CD14-positive monocyte (primary cell): ENCODE measurements at regions not wholly inside any gene's neighbourhood (a gene's known extent, or its start where the extent isn't known, plus 50 kb on each side); places are given as distances from the start of the nearest gene placed in this dataset.
"Not testable (repeated sequence)": the region's sequence is repeated elsewhere in the genome, so short reads cannot be mapped to it uniquely, and the experiment has no call there.

Experiments used
- DNase-seq, 3 donors: peaks; one replicate each; pipeline ENCODE4 v3.0.0-alpha.2; 2011 to 2022
- H2AFZ ChIP-seq: 2 replicates; pipeline ENCODE4 v1.6.0; 2012; ENCODE audit warnings: mild to moderate bottlenecking, low read depth, low read length, inconsistent platforms; ENCODE audit not compliant: insufficient read depth, poor library complexity, severe bottlenecking
- H3K27ac ChIP-seq, 2 donors: 1 replicate in 1 of 2; 2 replicates in 1 of 2; pipeline ENCODE4 v1.5.1; 2012 to 2013; ENCODE audit warnings: low read length in 2 of 2, control low read depth in 1 of 2, inconsistent platforms in 1 of 2, low read depth in 1 of 2, mild to moderate bottlenecking in 1 of 2
- H3K27me3 ChIP-seq, 2 donors: one replicate each; pipeline versions ENCODE4 v1.6.0 to v1.6.1; 2011 to 2013; ENCODE audit warnings: low read length in 2 of 2; ENCODE audit not compliant: control insufficient read depth in 2 of 2, insufficient read depth in 2 of 2
- H3K36me3 ChIP-seq, 2 donors: replicated peaks in 1 of 2; 1 replicate in 1 of 2; 2 replicates in 1 of 2; pipeline versions ENCODE4 v1.5.1 to v1.6.1; 2012 to 2013; ENCODE audit warnings: low read length in 2 of 2, control low read depth in 1 of 2, inconsistent platforms in 1 of 2, mild to moderate bottlenecking in 1 of 2; ENCODE audit not compliant: insufficient read depth in 2 of 2, control insufficient read depth in 1 of 2
- H3K4me1 ChIP-seq, 2 donors: 1 replicate in 1 of 2; 2 replicates in 1 of 2; pipeline versions ENCODE4 v1.5.1 to v1.6.1; 2012 to 2013; ENCODE audit warnings: low read length in 2 of 2, control low read depth in 1 of 2, inconsistent platforms in 1 of 2, mild to moderate bottlenecking in 1 of 2, moderate library complexity in 1 of 2; ENCODE audit not compliant: insufficient read depth in 2 of 2, control insufficient read depth in 1 of 2
- H3K4me2 ChIP-seq: replicated peaks from 2 replicates; pipeline ENCODE3; 2012; ENCODE audit warnings: low read length, moderate library complexity, mild to moderate bottlenecking; ENCODE audit not compliant: poor library complexity, severe bottlenecking; ENCODE audit errors: extremely low read depth
- H3K4me3 ChIP-seq, 3 experiments: fragments of 200-600 bp in 1 of 3; sonication (generic) in 1 of 3; replicated peaks in 1 of 3; 1 replicate in 2 of 3; 2 replicates in 1 of 3; pipeline ENCODE4 v1.5.1; 2011 to 2013; ENCODE audit warnings: low read length in 3 of 3, mild to moderate bottlenecking in 3 of 3, control low read depth in 2 of 3, low read depth in 2 of 3, inconsistent platforms in 1 of 3, moderate library complexity in 1 of 3
- H3K79me2 ChIP-seq: 2 replicates; pipeline ENCODE4 v1.6.0; 2012; ENCODE audit warnings: mild to moderate bottlenecking, control low read depth, inconsistent platforms, low read length, moderate library complexity; ENCODE audit not compliant: insufficient read depth
- H3K9ac ChIP-seq: 2 replicates; pipeline ENCODE4 v1.6.0; 2017; ENCODE audit warnings: low read length, mild to moderate bottlenecking; ENCODE audit not compliant: insufficient read depth, poor library complexity, severe bottlenecking
- H3K9me3 ChIP-seq, 2 donors: replicated peaks in 1 of 2; 1 replicate in 1 of 2; 2 replicates in 1 of 2; pipeline versions ENCODE4 v1.5.1 to v1.6.1; 2012 to 2013; ENCODE audit warnings: low read length in 2 of 2, control low read depth in 1 of 2; ENCODE audit not compliant: control insufficient read depth in 1 of 2, insufficient read depth in 1 of 2
- H4K20me1 ChIP-seq: 2 replicates; pipeline ENCODE4 v1.6.0; 2012; ENCODE audit warnings: mild to moderate bottlenecking, low read length, control low read depth, moderate library complexity; ENCODE audit not compliant: insufficient read depth
- H3K27ac Mint-ChIP-seq, 7 donors: one replicate each; pipeline ENCODE4 v1.8.0; 2020; ENCODE audit warnings: mild to moderate bottlenecking in 7 of 7, mixed read lengths in 7 of 7, moderate library complexity in 6 of 7, inconsistent platforms in 2 of 7
- H3K27me3 Mint-ChIP-seq, 3 donors: one replicate each; pipeline ENCODE4 v1.8.0; 2021 to 2022; ENCODE audit warnings: low read depth in 3 of 3, mild to moderate bottlenecking in 3 of 3, mixed read lengths in 3 of 3, moderate library complexity in 3 of 3, inconsistent platforms in 1 of 3
- H3K36me3 Mint-ChIP-seq, 2 donors: one replicate each; pipeline ENCODE4 v1.8.0; 2020; ENCODE audit warnings: mixed read lengths in 2 of 2, inconsistent platforms in 1 of 2, mild to moderate bottlenecking in 1 of 2
- H3K4me1 Mint-ChIP-seq: one replicate; pipeline ENCODE4 v1.8.0; 2020; ENCODE audit warnings: mild to moderate bottlenecking, mixed read lengths
- H3K4me3 Mint-ChIP-seq, 2 donors: one replicate each; pipeline ENCODE4 v1.8.0; 2020; ENCODE audit warnings: mild to moderate bottlenecking in 2 of 2, mixed read lengths in 2 of 2, moderate library complexity in 1 of 2
- H3K9me3 Mint-ChIP-seq, 7 donors: one replicate each; pipeline ENCODE4 v1.8.0; 2020 to 2022; ENCODE audit warnings: mixed read lengths in 7 of 7, mild to moderate bottlenecking in 6 of 7, moderate library complexity in 6 of 7, inconsistent platforms in 2 of 7
- CTCF ChIP-seq: fragments of 200-600 bp; IDR thresholded peaks from one replicate; pipeline ENCODE4 v1.8.0; 2022; ENCODE audit warnings: antibody characterized with exemption, mild to moderate bottlenecking
- WGBS: methylation state at CpG from one replicate; pipeline ENCODE4 v1.1.5; 2013; ENCODE audit warnings: missing lambda C conversion rate; ENCODE audit not compliant: insufficient coverage; 5-methylcytosine and 5-hydroxymethylcytosine counted together
- intact Hi-C, 2 donors: fragments of 100-400 bp; cut with micrococcal nuclease; formaldehyde crosslinking; loops; one replicate each; pipeline versions ENCODE4 v1.15.0 to v1.15.1; 2023

GRCh38 chr15:26222781-26223180 is 359.7 kb upstream of the ATP10A start:
- Histone ChIP-seq H4K20me1 (no peaks in the 10 kb centered on the region), H3K36me3 (no peaks in the 10 kb centered on the region), H3K4me1 (no peaks in the 10 kb centered on the region), H3K27ac (no peak overlapping the region), H3K4me2 (no peak overlapping the region), H3K9me3 (peaks cover 40 to 45% of the 10 kb centered on the region in 2 donors), H3K4me3 (no peak overlapping the region), H3K79me2 (no peaks in the 10 kb centered on the region), H2AFZ (no peak overlapping the region), H3K27me3 (no peaks in the 10 kb centered on the region), H3K9ac (no peak overlapping the region)
- no peaks in the 10 kb centered on the region for H3K36me3 Mint-ChIP-seq
- H3K4me3 Mint-ChIP-seq = no peak overlapping the region
- no peak overlapping the region for H3K27ac Mint-ChIP-seq
- no peaks in the 10 kb centered on the region for H3K4me1 Mint-ChIP-seq
- H3K9me3 Mint-ChIP-seq = peaks cover 7 to 37% (median 34%) of the 10 kb centered on the region in 7 donors
- no peak for TF ChIP-seq CTCF
- H3K27me3 Mint-ChIP-seq = no peaks in the 10 kb centered on the region
- 82% methylated on average over 3 of the region's 3 CpGs for WGBS
- intact Hi-C loops = no loop called here
- no peak for DNase-seq

- H3K36me3 ChIP-seq, H3K27me3 Mint-ChIP-seq: not testable (repeated sequence)
Observed at GRCh38 chr15:26217043-26217442, 353.9 kb upstream of the ATP10A start.

More at GRCh38 chr15:26217043-26217442, 353.9 kb upstream of the ATP10A start:
- H3K27me3 ChIP-seq, H3K4me1 Mint-ChIP-seq, DNase-seq, H3K4me1 ChIP-seq, H3K79me2 ChIP-seq, H2AFZ ChIP-seq, H3K27ac Mint-ChIP-seq, H3K4me3 ChIP-seq, H3K36me3 Mint-ChIP-seq, H3K27ac ChIP-seq, H3K4me3 Mint-ChIP-seq, H4K20me1 ChIP-seq, H3K4me2 ChIP-seq, H3K9ac ChIP-seq, intact Hi-C loops: not testable (repeated sequence)
- no CpG with 5 or more reads among the region's 2 CpGs for WGBS
- peaks cover 2 to 21% of the 10 kb centered on the region in 2 donors for H3K9me3 ChIP-seq
- H3K9me3 Mint-ChIP-seq = peaks cover 0 to 16% (median 13%) of the 10 kb centered on the region in 7 donors
